Liver (tissue), 3 donors: ENCODE measurements at regions not wholly inside any gene's neighbourhood (a gene's known extent, or its start where the extent isn't known, plus 50 kb on each side); places are given as distances from the start of the nearest gene placed in this dataset.

Experiments used
- CTCF ChIP-seq: fragments of 150-350 bp; IDR thresholded peaks from 2 replicates; pipeline ENCODE4 v1.5.1; 2017; ENCODE audit warnings: improper control_type of control experiment, low read depth, low read length; ENCODE audit not compliant: missing input control
- EGR1 ChIP-seq, 2 donors: IDR thresholded peaks; 2 replicates each; pipeline ENCODE4 v1.6.1; 2016 to 2018; ENCODE audit warnings: antibody characterized with exemption in 2 of 2, low read depth in 2 of 2
- HNF4A ChIP-seq, 2 donors: conservative IDR thresholded peaks; 2 replicates each; pipeline ENCODE4 v1.6.1; 2016; ENCODE audit warnings: antibody characterized with exemption in 2 of 2, mild to moderate bottlenecking in 2 of 2
- TAF1 ChIP-seq: conservative IDR thresholded peaks from 2 replicates; pipeline ENCODE4 v1.6.1; 2016; ENCODE audit warnings: antibody characterized with exemption, mild to moderate bottlenecking
- YY1 ChIP-seq: IDR thresholded peaks from 2 replicates; pipeline ENCODE4 v1.6.1; 2016; ENCODE audit warnings: antibody characterized with exemption, mild to moderate bottlenecking
- donor health status: healthy.
- donor health status: healthy.

GRCh38 chr10:120005207-120006201 is 113.0 kb downstream of the SEC23IP start:
- TF ChIP-seq CTCF (no peak), EGR1 (IDR thresholded peaks at IDR 0.05; ENCODE audit: low read depth in 2 of 2) (no peak), TAF1 (no peak), HNF4A (conservative IDR thresholded peaks at IDR 0.05) (no peak), YY1 (no peak)
